MM.1S (cell line): ENCODE measurements at regions not wholly inside any gene's neighbourhood (a gene's known extent, or its start where the extent isn't known, plus 50 kb on each side); places are given as distances from the start of the nearest gene placed in this dataset.

ENCODE experiments used
- DNase-seq: peaks from one replicate; pipeline ENCODE4 v3.0.0-alpha.2; 2015
- H2AFZ ChIP-seq: fragments of 300-600 bp; sonication (generic); 2 replicates; pipeline ENCODE4 v1.6.0; 2016; ENCODE audit warnings: antibody characterized with exemption, low read length
- H3F3A ChIP-seq: fragments of 300-600 bp; sonication (generic); 2 replicates; pipeline ENCODE4 v1.6.1; 2016; ENCODE audit warnings: mild to moderate bottlenecking, antibody characterized with exemption, low read length, moderate library complexity, mixed read lengths; ENCODE audit not compliant: insufficient read depth
- H3K27ac ChIP-seq: fragments of 300-600 bp; sonication (generic); 2 replicates; pipeline ENCODE4 v1.5.1; 2016; ENCODE audit warnings: mild to moderate bottlenecking, low read length
- H3K27me3 ChIP-seq: fragments of 300-600 bp; sonication (generic); replicated peaks from 2 replicates; pipeline ENCODE4 v1.6.0; 2016; ENCODE audit warnings: low read length; ENCODE audit not compliant: insufficient read depth
- H3K36me3 ChIP-seq: fragments of 300-600 bp; sonication (generic); replicated peaks from 2 replicates; pipeline ENCODE4 v1.6.1; 2016; ENCODE audit warnings: mild to moderate bottlenecking, low read length, mixed read lengths; ENCODE audit not compliant: insufficient read depth
- H3K4me1 ChIP-seq: fragments of 300-600 bp; sonication (generic); 2 replicates; pipeline ENCODE4 v1.6.1; 2016; ENCODE audit warnings: low read length, mixed read lengths
- H3K4me2 ChIP-seq: fragments of 300-600 bp; sonication (generic); 2 replicates; pipeline ENCODE4 v1.6.0; 2016; ENCODE audit warnings: low read depth, low read length
- H3K4me3 ChIP-seq: fragments of 300-600 bp; sonication (generic); 2 replicates; pipeline ENCODE4 v1.5.1; 2016; ENCODE audit warnings: low read length, mixed read lengths
- H3K79me2 ChIP-seq: fragments of 300-600 bp; sonication (generic); 2 replicates; pipeline ENCODE4 v1.6.1; 2016; ENCODE audit warnings: mixed run types, low read length, mixed read lengths
- H3K9ac ChIP-seq: fragments of 300-600 bp; sonication (generic); 2 replicates; pipeline ENCODE4 v1.6.1; 2016; ENCODE audit warnings: low read length, mixed read lengths
- H3K9me2 ChIP-seq: fragments of 300-600 bp; sonication (generic); replicated peaks from 2 replicates; pipeline ENCODE4 v1.6.1; 2016; ENCODE audit warnings: mild to moderate bottlenecking, low read length, mixed read lengths; ENCODE audit not compliant: insufficient read depth
- H3K9me3 ChIP-seq: fragments of 300-600 bp; sonication (generic); replicated peaks from 2 replicates; pipeline ENCODE4 v1.6.1; 2016; ENCODE audit warnings: mild to moderate bottlenecking, low read length, mixed read lengths; ENCODE audit not compliant: insufficient read depth
- H4K20me1 ChIP-seq: fragments of 300-600 bp; sonication (generic); 2 replicates; pipeline ENCODE4 v1.6.1; 2016; ENCODE audit warnings: mild to moderate bottlenecking, low read length, moderate library complexity, mixed read lengths; ENCODE audit not compliant: insufficient read depth
- CTCF ChIP-seq: fragments of 300-600 bp; sonication (generic); IDR thresholded peaks from 2 replicates; pipeline ENCODE4 v1.5.1; 2016; ENCODE audit warnings: antibody characterized with exemption, low read length, mixed read lengths
- EZH2 ChIP-seq: fragments of 300-600 bp; sonication (generic); optimal IDR thresholded peaks from 2 replicates; pipeline ENCODE3; 2017; ENCODE audit warnings: low read depth, mild to moderate bottlenecking, antibody characterized with exemption, low read length, mixed read lengths
- EZH2phosphoT487 ChIP-seq: fragments of 300-600 bp; sonication (generic); IDR thresholded peaks from 2 replicates; pipeline ENCODE4 v1.6.1; 2018; ENCODE audit warnings: antibody characterized with exemption, low read length

DNA sequence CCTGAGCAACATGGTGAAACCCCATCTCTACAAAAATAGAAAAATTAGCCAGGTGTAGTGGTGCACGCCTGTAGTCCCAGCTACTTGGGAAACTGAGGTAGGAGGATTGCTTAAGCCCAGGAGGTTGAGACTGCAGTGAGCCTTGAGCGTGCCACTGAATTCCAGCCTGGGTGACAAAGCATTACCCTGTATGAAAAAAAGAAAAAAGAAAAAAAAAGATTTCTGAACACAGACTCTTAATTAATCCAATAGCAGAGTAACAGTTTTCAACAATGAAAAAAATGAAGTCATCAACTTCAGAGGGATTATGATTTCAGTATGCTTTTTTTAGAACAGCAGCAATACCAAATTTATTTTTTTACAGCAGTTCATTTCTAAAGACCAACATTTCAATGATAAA, 118.8 kb upstream of the TNPO1 start:
- Histone ChIP-seq H2AFZ (no peak overlapping the region), H3K9ac (no peak overlapping the region)

DNA sequence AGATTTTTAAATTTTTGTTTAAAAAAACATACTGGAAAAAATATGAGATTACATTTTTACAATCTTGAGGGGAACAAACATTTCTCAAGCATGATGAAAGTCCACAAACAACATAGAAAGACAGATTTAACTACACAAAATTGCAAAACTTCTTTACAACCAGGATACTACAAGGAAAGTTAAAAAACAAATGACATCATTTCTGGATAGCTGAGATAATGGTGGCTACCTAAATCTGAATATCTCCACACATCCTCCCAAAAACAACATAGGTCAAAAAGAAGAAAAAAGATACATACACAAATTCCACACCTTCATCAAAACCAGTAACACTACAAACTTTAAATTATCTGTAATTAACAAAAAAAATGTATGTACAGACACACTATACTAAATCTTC, 120.8 kb upstream of the TNPO1 start:
- no peaks in the 10 kb centered on the region for H3K27me3 ChIP-seq
- no peaks in the 10 kb centered on the region for H3K79me2 ChIP-seq
- no peak for DNase-seq
- no peak overlapping the region for H3K4me2 ChIP-seq
- H3K27ac ChIP-seq = no peak overlapping the region
- H3K9ac ChIP-seq = no peak overlapping the region
- no peak overlapping the region for H3K4me3 ChIP-seq
- H3K9me3 ChIP-seq = no peaks in the 10 kb centered on the region
- H3K4me1 ChIP-seq = no peaks in the 10 kb centered on the region
- H3K9me2 ChIP-seq = no peaks in the 10 kb centered on the region
- no peaks in the 10 kb centered on the region for H4K20me1 ChIP-seq
- no peaks in the 10 kb centered on the region for H3F3A ChIP-seq
- H2AFZ ChIP-seq = no peak overlapping the region
- H3K36me3 ChIP-seq = no peaks in the 10 kb centered on the region
- no peak for TF ChIP-seq EZH2
- no peak for TF ChIP-seq CTCF
- TF ChIP-seq EZH2phosphoT487 = no peak

More for the DNA sequence above, 118.8 kb upstream of the TNPO1 start:
- no peaks in the 10 kb centered on the region for H3F3A ChIP-seq
- H3K27me3 ChIP-seq = no peaks in the 10 kb centered on the region
- TF ChIP-seq EZH2 (no peak), CTCF (no peak), EZH2phosphoT487 (no peak)
- no peaks in the 10 kb centered on the region for H4K20me1 ChIP-seq
- H3K9me3 ChIP-seq = no peaks in the 10 kb centered on the region
- no peaks in the 10 kb centered on the region for H3K4me1 ChIP-seq
- no peak for DNase-seq
- H3K36me3 ChIP-seq = no peaks in the 10 kb centered on the region
- H3K9me2 ChIP-seq = no peaks in the 10 kb centered on the region
- no peak overlapping the region for H3K4me3 ChIP-seq
- no peaks in the 10 kb centered on the region for H3K79me2 ChIP-seq
- no peak overlapping the region for H3K4me2 ChIP-seq
- H3K27ac ChIP-seq = no peak overlapping the region

GRCh38 chr5:72694856-72695255, 121.6 kb upstream of the TNPO1 start:
- Histone ChIP-seq H3K9me3 (no peaks in the 10 kb centered on the region), H3F3A (no peaks in the 10 kb centered on the region), H3K4me3 (no peak overlapping the region), H3K79me2 (no peaks in the 10 kb centered on the region), H3K4me1 (no peaks in the 10 kb centered on the region), H3K4me2 (no peak overlapping the region), H3K27ac (no peak overlapping the region), H2AFZ (no peak overlapping the region), H3K9ac (no peak overlapping the region), H4K20me1 (no peaks in the 10 kb centered on the region), H3K36me3 (no peaks in the 10 kb centered on the region), H3K27me3 (no peaks in the 10 kb centered on the region), H3K9me2 (no peaks in the 10 kb centered on the region)
- TF ChIP-seq EZH2 = no peak
- no peak for TF ChIP-seq CTCF
- TF ChIP-seq EZH2phosphoT487 = no peak
- DNase-seq = no peak
